ENCODE measurements at regions not wholly inside any gene's neighbourhood (a gene's known extent, or its start where the extent isn't known, plus 50 kb on each side); places are given as distances from the start of the nearest gene placed in this dataset.

GRCh38 chr5:155591273-155591672 is 577.7 kb downstream of the KIF4B start:
- DNase-seq: no peak
- no peaks in the 10 kb centered on the region for H3K79me2 ChIP-seq (ENCODE audit: insufficient read depth, low read length)
- TF ChIP-seq EZH2 (IDR thresholded peaks at IDR 0.05; ENCODE audit: borderline replicate concordance, low read depth, low read length, severe bottlenecking) (no peak), CTCF (IDR thresholded peaks at IDR 0.05; ENCODE audit: borderline replicate concordance, extremely low read depth, low read length, poor library complexity, severe bottlenecking) (no peak)
- H3K4me1 ChIP-seq (ENCODE audit: insufficient read depth, low read length): no peaks in the 10 kb centered on the region
- ATAC-seq (ENCODE audit: insufficient read depth, low read depth): no peak
- H4K20me1 ChIP-seq (ENCODE audit: insufficient read depth, low read length): no peaks in the 10 kb centered on the region
- H3K27ac ChIP-seq (ENCODE audit: low read length): no peak overlapping the region
- H3K9ac ChIP-seq (ENCODE audit: low read depth, low read length): no peak overlapping the region
- no peaks in the 10 kb centered on the region for H3K27me3 ChIP-seq (ENCODE audit: insufficient read depth, low read length, poor library complexity)
- H3K9me3 ChIP-seq (ENCODE audit: insufficient read depth, low read length, severe bottlenecking): no peaks in the 10 kb centered on the region
- no peak overlapping the region for H3K4me2 ChIP-seq (ENCODE audit: insufficient read depth, low read length)
- no peak overlapping the region for H3K4me3 ChIP-seq (ENCODE audit: low read depth in 1 of 2, low read length in 2 of 2)
- no peak overlapping the region for H2AFZ ChIP-seq (ENCODE audit: low read depth, low read length)
- H3K36me3 ChIP-seq (ENCODE audit: insufficient read depth, low read length): no peaks in the 10 kb centered on the region

- no peak for DNase-seq
- Histone ChIP-seq H3K4me1 (ENCODE audit: insufficient read depth, low read length) (no peaks in the 10 kb centered on the region), H3K9ac (ENCODE audit: low read depth, low read length) (no peak overlapping the region), H3K4me2 (ENCODE audit: insufficient read depth, low read length) (no peak overlapping the region), H3K4me3 (ENCODE audit: low read depth in 1 of 2, low read length in 2 of 2) (no peak overlapping the region), H2AFZ (ENCODE audit: low read depth, low read length) (no peak overlapping the region), H4K20me1 (ENCODE audit: insufficient read depth, low read length) (no peaks in the 10 kb centered on the region), H3K27me3 (ENCODE audit: insufficient read depth, low read length, poor library complexity) (no peaks in the 10 kb centered on the region), H3K9me3 (ENCODE audit: insufficient read depth, low read length, severe bottlenecking) (no peaks in the 10 kb centered on the region), H3K27ac (ENCODE audit: low read length) (no peak overlapping the region), H3K36me3 (ENCODE audit: insufficient read depth, low read length) (no peaks in the 10 kb centered on the region), H3K79me2 (ENCODE audit: insufficient read depth, low read length) (no peaks in the 10 kb centered on the region)
- TF ChIP-seq EZH2 (IDR thresholded peaks at IDR 0.05; ENCODE audit: borderline replicate concordance, low read depth, low read length, severe bottlenecking) (no peak), CTCF (IDR thresholded peaks at IDR 0.05; ENCODE audit: borderline replicate concordance, extremely low read depth, low read length, poor library complexity, severe bottlenecking) (peak; percentile 15)
- ATAC-seq (ENCODE audit: insufficient read depth, low read depth): no peak
These were observed 580.7 kb downstream of the KIF4B start for GRCh38 chr5:155594270-155594669.

GRCh38 chr5:155595791-155596190 is 582.2 kb downstream of the KIF4B start:
- no peak for DNase-seq
- no peak for TF ChIP-seq CTCF (IDR thresholded peaks at IDR 0.05; ENCODE audit: borderline replicate concordance, extremely low read depth, low read length, poor library complexity, severe bottlenecking)
- TF ChIP-seq EZH2 (IDR thresholded peaks at IDR 0.05; ENCODE audit: borderline replicate concordance, low read depth, low read length, severe bottlenecking): no peak
- ATAC-seq (ENCODE audit: insufficient read depth, low read depth): no peak

GRCh38 chr5:155598552-155598951 is 585.0 kb downstream of the KIF4B start:
- ATAC-seq (ENCODE audit: insufficient read depth, low read depth) (no peak), DNase-seq (no peak)
- H3K79me2 ChIP-seq (ENCODE audit: insufficient read depth, low read length): no peaks in the 10 kb centered on the region
- H3K36me3 ChIP-seq (ENCODE audit: insufficient read depth, low read length): no peaks in the 10 kb centered on the region
- no peak overlapping the region for H2AFZ ChIP-seq (ENCODE audit: low read depth, low read length)
- no peaks in the 10 kb centered on the region for H3K27me3 ChIP-seq (ENCODE audit: insufficient read depth, low read length, poor library complexity)
- no peaks in the 10 kb centered on the region for H3K9me3 ChIP-seq (ENCODE audit: insufficient read depth, low read length, severe bottlenecking)
- no peaks in the 10 kb centered on the region for H4K20me1 ChIP-seq (ENCODE audit: insufficient read depth, low read length)
- H3K27ac ChIP-seq (ENCODE audit: low read length): no peak overlapping the region
- H3K4me2 ChIP-seq (ENCODE audit: insufficient read depth, low read length): no peak overlapping the region
- H3K9ac ChIP-seq (ENCODE audit: low read depth, low read length): no peak overlapping the region
- no peaks in the 10 kb centered on the region for H3K4me1 ChIP-seq (ENCODE audit: insufficient read depth, low read length)
- H3K4me3 ChIP-seq (ENCODE audit: low read depth in 1 of 2, low read length in 2 of 2): no peak overlapping the region
- TF ChIP-seq CTCF (IDR thresholded peaks at IDR 0.05; ENCODE audit: borderline replicate concordance, extremely low read depth, low read length, poor library complexity, severe bottlenecking): no peak
- TF ChIP-seq EZH2 (IDR thresholded peaks at IDR 0.05; ENCODE audit: borderline replicate concordance, low read depth, low read length, severe bottlenecking): no peak

More at GRCh38 chr5:155595791-155596190, 582.2 kb downstream of the KIF4B start:
- no peaks in the 10 kb centered on the region for H3K4me1 ChIP-seq (ENCODE audit: insufficient read depth, low read length)
- no peak overlapping the region for H3K9ac ChIP-seq (ENCODE audit: low read depth, low read length)
- no peak overlapping the region for H3K27ac ChIP-seq (ENCODE audit: low read length)
- H3K36me3 ChIP-seq (ENCODE audit: insufficient read depth, low read length): no peaks in the 10 kb centered on the region
- H3K27me3 ChIP-seq (ENCODE audit: insufficient read depth, low read length, poor library complexity): no peaks in the 10 kb centered on the region
- H3K4me2 ChIP-seq (ENCODE audit: insufficient read depth, low read length): no peak overlapping the region
- no peaks in the 10 kb centered on the region for H3K9me3 ChIP-seq (ENCODE audit: insufficient read depth, low read length, severe bottlenecking)
- no peak overlapping the region for H2AFZ ChIP-seq (ENCODE audit: low read depth, low read length)
- no peak overlapping the region for H3K4me3 ChIP-seq (ENCODE audit: low read depth in 1 of 2, low read length in 2 of 2)
- no peaks in the 10 kb centered on the region for H3K79me2 ChIP-seq (ENCODE audit: insufficient read depth, low read length)
- H4K20me1 ChIP-seq (ENCODE audit: insufficient read depth, low read length): no peaks in the 10 kb centered on the region

All from DND-41 (cell line).